ENCODE measurements at regions not wholly inside any gene's neighbourhood (a gene's known extent, or its start where the extent isn't known, plus 50 kb on each side); places are given as distances from the start of the nearest gene placed in this dataset.

DNA sequence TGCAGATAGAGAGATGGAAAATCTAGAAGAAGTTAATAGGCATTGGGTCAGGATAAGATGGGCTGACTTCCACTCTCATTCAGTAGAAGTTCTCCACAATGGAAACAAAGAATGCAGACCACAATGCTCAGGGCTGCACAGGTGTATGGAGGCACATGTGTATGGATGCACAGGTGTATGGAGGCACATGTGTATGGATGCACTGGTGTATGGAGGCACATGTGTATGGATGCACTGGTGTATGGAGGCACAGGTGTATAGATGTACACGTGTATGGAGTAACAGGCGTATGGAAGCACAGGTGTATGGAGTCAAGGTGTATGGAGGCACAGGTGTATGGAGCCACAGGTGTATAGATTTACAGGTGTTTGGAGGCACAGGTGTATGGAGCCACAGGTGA lies 285.7 kb upstream of the PPP2R2D start:
- TF ChIP-seq, protein P1, sequence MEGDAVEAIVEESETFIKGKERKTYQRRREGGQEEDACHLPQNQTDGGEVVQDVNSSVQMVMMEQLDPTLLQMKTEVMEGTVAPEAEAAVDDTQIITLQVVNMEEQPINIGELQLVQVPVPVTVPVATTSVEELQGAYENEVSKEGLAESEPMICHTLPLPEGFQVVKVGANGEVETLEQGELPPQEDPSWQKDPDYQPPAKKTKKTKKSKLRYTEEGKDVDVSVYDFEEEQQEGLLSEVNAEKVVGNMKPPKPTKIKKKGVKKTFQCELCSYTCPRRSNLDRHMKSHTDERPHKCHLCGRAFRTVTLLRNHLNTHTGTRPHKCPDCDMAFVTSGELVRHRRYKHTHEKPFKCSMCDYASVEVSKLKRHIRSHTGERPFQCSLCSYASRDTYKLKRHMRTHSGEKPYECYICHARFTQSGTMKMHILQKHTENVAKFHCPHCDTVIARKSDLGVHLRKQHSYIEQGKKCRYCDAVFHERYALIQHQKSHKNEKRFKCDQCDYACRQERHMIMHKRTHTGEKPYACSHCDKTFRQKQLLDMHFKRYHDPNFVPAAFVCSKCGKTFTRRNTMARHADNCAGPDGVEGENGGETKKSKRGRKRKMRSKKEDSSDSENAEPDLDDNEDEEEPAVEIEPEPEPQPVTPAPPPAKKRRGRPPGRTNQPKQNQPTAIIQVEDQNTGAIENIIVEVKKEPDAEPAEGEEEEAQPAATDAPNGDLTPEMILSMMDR (IDR thresholded peaks at IDR 0.05): no peak
- TF ChIP-seq POLR2A (IDR thresholded peaks at IDR 0.05): no peak

Data from testis (tissue), 2 donors.